ENCODE measurements at regions not wholly inside any gene's neighbourhood (a gene's known extent, or its start where the extent isn't known, plus 50 kb on each side); places are given as distances from the start of the nearest gene placed in this dataset.

- intact Hi-C loops (cut with micrococcal nuclease; ENCODE audit: unreplicated experiment): no loop called here
- BruUV-seq (replicated peaks): no TSS peak
- POLR2A ChIA-PET (ENCODE audit: low non-redundant PET): no interaction called here
- no peak for DNase-seq (ENCODE audit: low spot score)
- H3K4me3 ChIP-seq (ENCODE audit: low read depth, low read length, poor library complexity, severe bottlenecking): no peak overlapping the region
- H3K27me3 ChIP-seq (replicated peaks; ENCODE audit: insufficient read depth, low read depth, low read length, poor library complexity): no peaks in the 10 kb centered on the region
- H3K27ac ChIP-seq (ENCODE audit: low read depth, low read length, poor library complexity, severe bottlenecking): no peak overlapping the region
- CTCF ChIA-PET: no interaction called here
- H3K36me3 ChIP-seq (ENCODE audit: insufficient read depth, low read length, poor library complexity, severe bottlenecking): no peaks in the 10 kb centered on the region
- H3K9me3 ChIP-seq (ENCODE audit: low read depth, low read length, poor library complexity, severe bottlenecking): no peaks in the 10 kb centered on the region
- H3K4me1 ChIP-seq (ENCODE audit: insufficient read depth, low read length, poor library complexity, severe bottlenecking): no peaks in the 10 kb centered on the region
- TF ChIP-seq EZH2 (IDR thresholded peaks at IDR 0.05; ENCODE audit: borderline replicate concordance, low read depth, low read length, poor library complexity, severe bottlenecking) (no peak), CTCF (conservative IDR thresholded peaks at IDR 0.05; ENCODE audit: low read depth, low read length) (no peak)
Observed at GRCh38 chr10:65802391-65802790, 1123.4 kb upstream of the LRRTM3 start.

GRCh38 chr10:65805511-65805910 is 1120.3 kb upstream of the LRRTM3 start:
- no TSS peak for BruUV-seq (replicated peaks)
- DNase-seq (ENCODE audit: low spot score): no peak
- no peaks in the 10 kb centered on the region for H3K9me3 ChIP-seq (ENCODE audit: low read depth, low read length, poor library complexity, severe bottlenecking)
- no peak overlapping the region for H3K27ac ChIP-seq (ENCODE audit: low read depth, low read length, poor library complexity, severe bottlenecking)
- H3K27me3 ChIP-seq (replicated peaks; ENCODE audit: insufficient read depth, low read depth, low read length, poor library complexity): no peaks in the 10 kb centered on the region
- CTCF ChIA-PET: no interaction called here
- H3K4me1 ChIP-seq (ENCODE audit: insufficient read depth, low read length, poor library complexity, severe bottlenecking): no peaks in the 10 kb centered on the region
- intact Hi-C loops (cut with micrococcal nuclease; ENCODE audit: unreplicated experiment): no loop called here
- POLR2A ChIA-PET (ENCODE audit: low non-redundant PET): no interaction called here
- no peak for TF ChIP-seq CTCF (conservative IDR thresholded peaks at IDR 0.05; ENCODE audit: low read depth, low read length)
- TF ChIP-seq EZH2 (IDR thresholded peaks at IDR 0.05; ENCODE audit: borderline replicate concordance, low read depth, low read length, poor library complexity, severe bottlenecking): no peak
- H3K4me3 ChIP-seq (ENCODE audit: low read depth, low read length, poor library complexity, severe bottlenecking): no peak overlapping the region
- H3K36me3 ChIP-seq (ENCODE audit: insufficient read depth, low read length, poor library complexity, severe bottlenecking): no peaks in the 10 kb centered on the region

- ChIA-PET POLR2A (ENCODE audit: low non-redundant PET) (no interaction called here), CTCF (no interaction called here)
- H3K9me3 ChIP-seq (ENCODE audit: low read depth, low read length, poor library complexity, severe bottlenecking): no peaks in the 10 kb centered on the region
- H3K4me3 ChIP-seq (ENCODE audit: low read depth, low read length, poor library complexity, severe bottlenecking): no peak overlapping the region
- DNase-seq (ENCODE audit: low spot score): no peak
- intact Hi-C loops (cut with micrococcal nuclease; ENCODE audit: unreplicated experiment): no loop called here
- H3K27me3 ChIP-seq (replicated peaks; ENCODE audit: insufficient read depth, low read depth, low read length, poor library complexity): no peaks in the 10 kb centered on the region
- H3K27ac ChIP-seq (ENCODE audit: low read depth, low read length, poor library complexity, severe bottlenecking): no peak overlapping the region
- no TSS peak for BruUV-seq (replicated peaks)
- no peaks in the 10 kb centered on the region for H3K4me1 ChIP-seq (ENCODE audit: insufficient read depth, low read length, poor library complexity, severe bottlenecking)
- TF ChIP-seq CTCF (conservative IDR thresholded peaks at IDR 0.05; ENCODE audit: low read depth, low read length) (no peak), EZH2 (IDR thresholded peaks at IDR 0.05; ENCODE audit: borderline replicate concordance, low read depth, low read length, poor library complexity, severe bottlenecking) (no peak)
- H3K36me3 ChIP-seq (ENCODE audit: insufficient read depth, low read length, poor library complexity, severe bottlenecking): no peaks in the 10 kb centered on the region
Observed at GRCh38 chr10:65805993-65806392, 1119.8 kb upstream of the LRRTM3 start.

Data from A673 (cell line).